Mucosa of descending colon (tissue), 3 donors: ENCODE measurements at regions not wholly inside any gene's neighbourhood (a gene's known extent, or its start where the extent isn't known, plus 50 kb on each side); places are given as distances from the start of the nearest gene placed in this dataset.
"Not testable (repeated sequence)": the region's sequence is repeated elsewhere in the genome, so short reads cannot be mapped to it uniquely, and the experiment has no call there.

ENCODE experiments used
- ATAC-seq: fragments of 200-7000 bp; cut with Tn5 transposase; one replicate; pipeline ENCODE4 v1.9.1; 2020; ENCODE audit warnings: mild to moderate bottlenecking, moderate library complexity
- DNase-seq, 3 donors: peaks; one replicate each; pipeline ENCODE4 v3.0.0-alpha.2; 2020
- H3K36me3 ChIP-seq: fragments of 200-600 bp; one replicate; pipeline ENCODE4 v1.8.0; 2021; ENCODE audit warnings: low read depth, mild to moderate bottlenecking
- H3K4me1 ChIP-seq: fragments of 200-600 bp; one replicate; pipeline ENCODE4 v1.8.0; 2021; ENCODE audit warnings: low read depth, mild to moderate bottlenecking
- H3K4me3 ChIP-seq: fragments of 200-600 bp; one replicate; pipeline ENCODE4 v1.8.0; 2021; ENCODE audit warnings: mild to moderate bottlenecking
- H3K9me3 ChIP-seq: fragments of 200-600 bp; one replicate; pipeline ENCODE4 v1.8.0; 2021; ENCODE audit warnings: mild to moderate bottlenecking
- CTCF ChIP-seq: fragments of 200-600 bp; IDR thresholded peaks from one replicate; pipeline ENCODE4 v1.8.0; 2022; ENCODE audit warnings: antibody characterized with exemption, mild to moderate bottlenecking
- intact Hi-C, 2 donors: fragments of 100-400 bp; cut with DNase I in 1 of 2; cut with micrococcal nuclease in 1 of 2; formaldehyde crosslinking; loops; one replicate each; pipeline versions ENCODE4 v1.11.0 to v1.11.1; 2022; cut with DNase I, micrococcal nuclease
- donor health status: DM: no; HTN: no; CAD: no; lungs with moderate emphysema.
- donor health status: DM: no; HTN: no; CAD: no.
- donor health status: DM: no; HTN: yes; CAD: no.

GRCh38 chr11:95413761-95414160 lies 182.8 kb upstream of the SESN3 start:
- Histone ChIP-seq H3K4me1 (no peaks in the 10 kb centered on the region), H3K4me3 (no peak overlapping the region), H3K9me3 (no peaks in the 10 kb centered on the region), H3K36me3 (no peaks in the 10 kb centered on the region)
- no peak for DNase-seq
- intact Hi-C loops = no loop called here
- no peak for ATAC-seq
- TF ChIP-seq CTCF = no peak

- intact Hi-C loops = no loop called here
- no peak overlapping the region for H3K4me3 ChIP-seq
- ATAC-seq (no peak), DNase-seq (no peak)
- H3K9me3 ChIP-seq = no peaks in the 10 kb centered on the region
- no peak for TF ChIP-seq CTCF
- H3K4me1 ChIP-seq = no peaks in the 10 kb centered on the region
- no peaks in the 10 kb centered on the region for H3K36me3 ChIP-seq
Measured at GRCh38 chr11:95413021-95413420, 182.0 kb upstream of the SESN3 start.

GRCh38 chr11:95412074-95412473 lies 181.1 kb upstream of the SESN3 start:
- H3K4me1 ChIP-seq = no peaks in the 10 kb centered on the region
- DNase-seq (no peak), ATAC-seq (no peak)
- H3K36me3 ChIP-seq = no peaks in the 10 kb centered on the region
- H3K4me3 ChIP-seq = no peak overlapping the region
- intact Hi-C loops = no loop called here
- H3K9me3 ChIP-seq = no peaks in the 10 kb centered on the region
- no peak for TF ChIP-seq CTCF

GRCh38 chr11:95410707-95411106 lies 179.7 kb upstream of the SESN3 start:
- H3K4me1 ChIP-seq, DNase-seq, intact Hi-C loops, H3K4me3 ChIP-seq, H3K36me3 ChIP-seq, ATAC-seq, H3K9me3 ChIP-seq: not testable (repeated sequence)

GRCh38 chr11:95406271-95406670 lies 175.3 kb upstream of the SESN3 start:
- ATAC-seq = no peak

GRCh38 chr11:95404370-95404769 lies 173.4 kb upstream of the SESN3 start:
- Histone ChIP-seq H3K4me1 (no peaks in the 10 kb centered on the region), H3K36me3 (no peaks in the 10 kb centered on the region), H3K4me3 (no peak overlapping the region), H3K9me3 (no peaks in the 10 kb centered on the region)
- no peak for TF ChIP-seq CTCF
- intact Hi-C loops = no loop called here
- ATAC-seq = no peak
- no peak for DNase-seq

More at GRCh38 chr11:95406271-95406670, 175.3 kb upstream of the SESN3 start:
- no peak overlapping the region for H3K4me3 ChIP-seq
- intact Hi-C loops = no loop called here
- H3K9me3 ChIP-seq = no peaks in the 10 kb centered on the region
- TF ChIP-seq CTCF = no peak
- no peak for DNase-seq
- H3K4me1 ChIP-seq = no peaks in the 10 kb centered on the region
- no peaks in the 10 kb centered on the region for H3K36me3 ChIP-seq
